GM18868 (cell line): ENCODE measurements at regions not wholly inside any gene's neighbourhood (a gene's known extent, or its start where the extent isn't known, plus 50 kb on each side); places are given as distances from the start of the nearest gene placed in this dataset.

ENCODE experiments used
- ATAC-seq: cut with Tn5 transposase; IDR thresholded peaks from one replicate; pipeline ENCODE4 v1.9.1; 2021; ENCODE audit warnings: mild to moderate bottlenecking, moderate library complexity; ENCODE audit not compliant: unreplicated experiment

DNA sequence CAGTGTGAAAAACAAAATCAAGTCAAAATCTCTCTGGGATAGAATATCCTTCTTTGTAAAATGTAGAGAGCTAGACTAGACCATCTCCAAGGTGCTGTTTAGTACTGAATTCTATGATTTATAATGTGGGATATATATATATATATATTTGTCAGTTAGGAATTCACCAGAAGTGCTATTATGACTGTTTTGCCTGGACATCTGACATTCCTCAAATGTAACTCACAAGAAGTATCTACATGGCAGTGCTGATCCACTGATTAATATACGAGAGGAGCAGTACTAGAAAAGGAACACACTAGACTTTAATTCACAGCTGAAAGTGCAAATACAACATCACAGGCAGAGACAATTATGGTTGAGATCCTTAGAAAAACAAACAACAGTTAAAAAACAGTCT lies 208.9 kb downstream of the GBA3 start:
- ATAC-seq: no peak

- no peak for ATAC-seq
These were observed 208.1 kb downstream of the GBA3 start for GRCh38 chr4:22900876-22901275.

DNA sequence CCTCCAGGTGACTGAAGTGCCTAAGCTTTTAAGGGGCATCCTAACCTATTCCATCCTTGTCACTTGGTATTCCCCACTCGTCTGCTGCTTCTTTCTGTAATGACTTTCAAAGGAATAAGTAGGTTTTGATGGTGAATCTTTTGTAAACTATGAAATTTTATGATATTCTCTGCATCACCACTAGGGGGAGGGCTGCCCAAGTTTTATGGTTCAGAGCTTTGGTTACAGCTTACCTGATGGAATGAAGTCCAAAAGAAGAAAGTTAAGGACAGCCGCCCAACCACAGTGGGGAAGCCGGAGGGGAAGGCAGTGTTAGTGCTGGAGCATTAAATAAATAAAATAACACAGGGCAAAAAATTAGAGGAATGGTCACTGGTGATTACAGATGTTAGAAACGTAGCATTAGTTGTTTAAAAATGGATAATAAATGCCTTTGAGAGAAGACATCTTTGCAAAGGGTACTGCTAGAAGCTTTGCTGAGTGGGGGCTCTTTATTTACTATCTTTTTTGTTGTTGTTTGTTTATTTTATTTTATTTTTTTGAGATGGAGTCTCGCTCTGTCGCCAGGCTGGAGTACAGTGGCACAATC lies 204.9 kb downstream of the GBA3 start:
- peak; percentile 70 for ATAC-seq

DNA sequence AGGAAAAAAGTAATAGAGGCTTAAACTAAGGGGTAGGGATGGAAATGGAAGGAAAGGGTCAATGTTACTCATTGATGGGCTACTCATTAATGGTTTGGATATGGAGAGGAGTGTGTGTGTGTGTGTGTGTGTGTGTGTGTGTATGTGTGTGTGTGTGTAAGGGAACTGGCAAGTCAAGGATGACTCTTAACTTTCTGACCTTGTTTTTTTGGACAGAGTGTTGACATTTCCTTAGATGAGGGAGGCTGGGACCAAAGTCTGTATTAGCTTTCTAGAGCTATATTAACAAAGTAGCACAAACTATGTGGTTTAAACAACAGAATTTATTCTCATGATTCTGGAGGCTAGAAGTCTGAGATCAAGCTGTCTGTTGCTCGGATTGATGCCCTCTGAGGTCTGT lies 202.7 kb downstream of the GBA3 start:
- ATAC-seq: no peak

DNA sequence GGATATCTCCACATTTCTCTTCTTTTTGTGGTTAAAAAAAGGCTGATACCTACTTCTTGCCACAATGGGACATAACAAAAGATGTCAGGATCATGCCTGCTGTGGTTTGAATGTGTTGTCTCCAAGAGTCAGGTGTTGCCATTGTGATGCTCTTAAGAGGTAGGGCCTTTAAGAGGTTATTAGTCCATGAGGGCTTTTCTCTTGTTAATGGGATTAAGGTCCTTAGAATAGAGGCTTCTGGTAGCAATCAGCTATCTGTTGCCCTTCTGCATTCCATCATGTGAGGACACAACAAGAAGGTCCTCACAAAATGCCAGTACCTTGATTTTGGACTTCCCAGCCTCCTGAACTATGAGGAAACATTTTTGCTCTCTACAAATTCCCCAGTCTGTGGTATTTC lies 191.4 kb downstream of the GBA3 start:
- ATAC-seq: no peak

DNA sequence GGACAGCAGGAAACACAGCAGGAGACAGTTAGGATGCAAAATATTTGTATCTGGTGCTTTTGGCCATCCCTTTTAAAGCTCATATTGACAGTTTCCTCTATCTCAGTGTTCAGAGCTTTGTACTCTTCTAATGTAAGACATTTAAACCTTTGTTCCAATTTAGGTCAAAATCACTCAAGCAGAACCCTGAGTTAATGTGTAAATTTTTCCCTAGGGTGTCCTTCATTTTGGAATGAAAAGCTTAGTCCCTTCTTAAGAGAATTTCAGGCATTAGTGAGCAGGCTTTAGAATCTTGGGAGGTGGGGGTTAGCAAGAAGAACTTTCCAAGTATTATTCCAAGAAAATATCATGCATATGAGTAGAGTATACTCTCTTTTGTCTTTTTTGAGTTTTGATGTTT lies 188.7 kb downstream of the GBA3 start:
- no peak for ATAC-seq

- no peak for ATAC-seq
These were observed 184.8 kb downstream of the GBA3 start for GRCh38 chr4:22877486-22878052.

- no peak for ATAC-seq
These were observed 183.5 kb downstream of the GBA3 start for GRCh38 chr4:22876270-22876669.

DNA sequence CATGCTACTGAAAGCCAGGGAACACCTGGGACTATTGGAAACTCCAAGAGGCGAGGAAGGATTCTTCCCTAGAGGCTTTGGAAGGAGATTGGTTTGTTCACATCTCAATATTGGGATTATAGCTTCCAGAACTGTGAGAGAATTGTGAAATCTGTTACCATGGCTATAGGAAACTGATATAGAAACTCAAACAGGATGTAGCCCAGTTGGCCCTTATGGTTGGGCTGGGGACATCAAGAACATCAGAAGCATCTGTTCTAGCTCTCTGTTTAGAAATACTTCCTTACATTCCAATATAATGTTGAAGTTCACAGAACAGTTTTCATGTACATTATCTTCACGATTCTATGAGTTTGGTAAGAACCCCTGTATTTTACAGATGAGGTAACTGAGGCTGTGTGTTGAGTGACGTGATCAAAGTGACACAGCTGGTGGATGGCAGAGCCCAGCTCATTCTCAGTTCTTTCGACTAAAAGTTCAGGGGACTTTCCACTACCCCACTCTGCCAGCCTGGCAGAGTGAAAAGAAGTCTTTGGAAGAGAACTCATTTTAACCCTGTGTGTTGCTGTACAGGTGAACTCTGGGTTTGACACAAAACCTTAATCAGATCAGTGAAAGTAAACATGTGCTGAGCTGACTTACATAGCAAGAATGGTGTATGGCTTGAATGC lies 183.0 kb downstream of the GBA3 start:
- ATAC-seq: peak; percentile 73

DNA sequence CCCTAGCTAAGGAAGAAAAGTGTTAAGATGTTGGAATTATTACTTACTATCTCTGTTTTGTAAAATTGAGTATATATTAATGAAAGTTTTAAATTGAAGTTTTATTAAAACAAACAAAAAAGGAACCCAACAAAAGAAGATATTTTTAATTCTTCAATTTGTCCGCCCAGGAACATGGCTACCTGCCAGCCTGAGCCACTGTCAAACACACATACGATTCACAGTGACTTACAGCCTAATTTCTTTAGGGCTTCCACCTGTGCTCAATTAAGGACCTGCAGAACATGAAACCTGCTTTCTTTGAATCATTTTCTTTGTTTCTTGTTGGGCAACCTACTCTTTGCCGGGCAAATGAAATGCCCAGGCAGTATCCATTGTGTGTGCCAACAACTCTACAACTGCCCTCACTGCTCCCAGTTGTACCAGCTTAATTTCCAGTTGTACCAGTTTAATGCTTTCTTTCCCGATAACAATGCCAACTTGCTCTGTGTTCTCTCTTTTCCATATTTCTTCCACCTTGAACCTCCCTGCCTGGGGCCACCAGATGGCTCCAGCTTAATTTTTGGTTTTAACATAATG lies 181.7 kb downstream of the GBA3 start:
- no peak for ATAC-seq

DNA sequence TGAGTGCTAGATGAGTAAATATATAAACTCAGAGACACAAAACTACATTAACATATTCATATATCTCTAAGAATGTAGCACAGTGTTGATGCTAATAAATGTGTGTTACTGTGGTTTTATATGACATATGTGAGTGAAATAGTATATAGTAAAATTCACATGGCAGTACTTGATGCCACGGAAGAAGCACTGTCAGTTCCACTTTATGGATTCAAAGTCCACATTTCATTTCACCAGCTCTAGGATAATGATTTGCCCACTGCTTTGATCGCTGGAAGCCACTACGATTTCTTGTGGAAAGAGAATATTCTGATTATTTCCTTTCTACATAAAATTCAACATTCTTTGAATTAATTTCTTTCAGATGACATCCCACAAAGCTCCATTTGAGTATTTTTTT lies 181.2 kb downstream of the GBA3 start:
- no peak for ATAC-seq

DNA sequence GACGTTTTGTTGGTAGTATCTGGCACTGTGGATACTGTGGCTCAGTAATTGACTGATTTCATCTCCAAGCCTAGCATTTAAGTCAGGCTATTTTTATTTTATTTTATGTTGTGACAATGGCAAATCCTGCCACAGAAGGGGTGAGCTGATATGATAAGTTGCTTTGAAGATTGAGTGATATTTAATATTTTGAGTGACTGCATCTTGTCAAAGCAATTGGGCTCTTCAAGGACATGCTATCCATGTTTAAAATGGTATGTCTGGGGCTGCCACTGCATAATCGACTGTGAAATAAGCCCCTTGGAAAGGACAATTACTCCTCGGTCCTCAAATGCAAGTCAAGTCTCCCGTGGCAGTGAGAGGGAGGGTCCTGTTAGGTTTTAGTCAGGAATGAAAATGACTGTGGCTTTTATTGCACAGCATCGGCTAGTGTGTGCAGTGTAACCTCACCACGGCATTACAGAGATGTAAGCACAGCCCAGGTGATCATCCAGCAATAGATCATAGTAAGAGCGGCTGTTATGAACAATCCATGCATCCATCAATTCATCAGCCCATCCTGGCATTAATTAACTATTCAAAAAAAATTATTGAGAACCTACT lies 178.2 kb downstream of the GBA3 start:
- ATAC-seq: no peak

- no peak for ATAC-seq
These were observed 176.5 kb downstream of the GBA3 start for GRCh38 chr4:22869235-22869634.
